ENCODE measurements at regions not wholly inside any gene's neighbourhood (a gene's known extent, or its start where the extent isn't known, plus 50 kb on each side); places are given as distances from the start of the nearest gene placed in this dataset.

- ATAC-seq (ENCODE audit: low FRiP score in 2 of 2) (no peak), DNase-seq (no peak)
- no peak overlapping the region for H3K27ac ChIP-seq
- TF ChIP-seq POLR2AphosphoS5 (IDR thresholded peaks at IDR 0.05) (no peak), EP300 (IDR thresholded peaks at IDR 0.05) (no peak), POLR2A (IDR thresholded peaks at IDR 0.05) (no peak)
- TF ChIP-seq, protein P1, sequence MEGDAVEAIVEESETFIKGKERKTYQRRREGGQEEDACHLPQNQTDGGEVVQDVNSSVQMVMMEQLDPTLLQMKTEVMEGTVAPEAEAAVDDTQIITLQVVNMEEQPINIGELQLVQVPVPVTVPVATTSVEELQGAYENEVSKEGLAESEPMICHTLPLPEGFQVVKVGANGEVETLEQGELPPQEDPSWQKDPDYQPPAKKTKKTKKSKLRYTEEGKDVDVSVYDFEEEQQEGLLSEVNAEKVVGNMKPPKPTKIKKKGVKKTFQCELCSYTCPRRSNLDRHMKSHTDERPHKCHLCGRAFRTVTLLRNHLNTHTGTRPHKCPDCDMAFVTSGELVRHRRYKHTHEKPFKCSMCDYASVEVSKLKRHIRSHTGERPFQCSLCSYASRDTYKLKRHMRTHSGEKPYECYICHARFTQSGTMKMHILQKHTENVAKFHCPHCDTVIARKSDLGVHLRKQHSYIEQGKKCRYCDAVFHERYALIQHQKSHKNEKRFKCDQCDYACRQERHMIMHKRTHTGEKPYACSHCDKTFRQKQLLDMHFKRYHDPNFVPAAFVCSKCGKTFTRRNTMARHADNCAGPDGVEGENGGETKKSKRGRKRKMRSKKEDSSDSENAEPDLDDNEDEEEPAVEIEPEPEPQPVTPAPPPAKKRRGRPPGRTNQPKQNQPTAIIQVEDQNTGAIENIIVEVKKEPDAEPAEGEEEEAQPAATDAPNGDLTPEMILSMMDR (IDR thresholded peaks at IDR 0.05): no peak
- H3K36me3 ChIP-seq: no peaks in the 10 kb centered on the region
- H3K4me1 ChIP-seq: no peaks in the 10 kb centered on the region
- H3K4me3 ChIP-seq: no peak overlapping the region
- 76 to 85% methylated on average over 4 of the region's 4 CpGs for WGBS, 2 donors
- no peaks in the 10 kb centered on the region for H3K9me3 ChIP-seq
- H3K27me3 ChIP-seq: no peaks in the 10 kb centered on the region
Observed at GRCh38 chr4:22019676-22020075, 71.1 kb upstream of the KCNIP4 start.

GRCh38 chr4:22014222-22014741 is 65.7 kb upstream of the KCNIP4 start:
- Histone ChIP-seq H3K4me3 (no peak overlapping the region), H3K36me3 (no peaks in the 10 kb centered on the region), H3K9me3 (no peaks in the 10 kb centered on the region), H3K27me3 (no peaks in the 10 kb centered on the region), H3K27ac (no peak overlapping the region), H3K4me1 (no peaks in the 10 kb centered on the region)
- TF ChIP-seq POLR2A (IDR thresholded peaks at IDR 0.05) (no peak), POLR2AphosphoS5 (IDR thresholded peaks at IDR 0.05) (no peak), EP300 (IDR thresholded peaks at IDR 0.05) (no peak)
- TF ChIP-seq, protein P1 (IDR thresholded peaks at IDR 0.05): no peak
- ATAC-seq (ENCODE audit: low FRiP score in 2 of 2): no peak
- 48 to 55% methylated on average over 3 of the region's 3 CpGs for WGBS, 2 donors
- no peak for DNase-seq

GRCh38 chr4:22003878-22004277 is 55.3 kb upstream of the KCNIP4 start:
- no peaks in the 10 kb centered on the region for H3K9me3 ChIP-seq
- no peak overlapping the region for H3K27ac ChIP-seq
- no peaks in the 10 kb centered on the region for H3K27me3 ChIP-seq
- no peaks in the 10 kb centered on the region for H3K4me1 ChIP-seq
- TF ChIP-seq POLR2A (IDR thresholded peaks at IDR 0.05): no peak
- TF ChIP-seq, protein P1 (IDR thresholded peaks at IDR 0.05): no peak
- TF ChIP-seq POLR2AphosphoS5 (IDR thresholded peaks at IDR 0.05): no peak
- no peak for TF ChIP-seq EP300 (IDR thresholded peaks at IDR 0.05)
- no peaks in the 10 kb centered on the region for H3K36me3 ChIP-seq
- 75 to 88% methylated on average over 1 of the region's 1 CpG for WGBS, 2 donors
- DNase-seq: no peak
- no peak for ATAC-seq (ENCODE audit: low FRiP score in 2 of 2)
- no peak overlapping the region for H3K4me3 ChIP-seq

Small RNA genes in the stretch of these regions (small RNA-seq; reads per million reads assigned to genes)
- gene RNU6-420P: 0 reads per million in 4 donors

All from upper lobe of left lung (tissue), 6 donors.